HG03025 (cell line): ENCODE measurements at regions not wholly inside any gene's neighbourhood (a gene's known extent, or its start where the extent isn't known, plus 50 kb on each side); places are given as distances from the start of the nearest gene placed in this dataset.

Source experiments
- ATAC-seq: cut with Tn5 transposase; IDR thresholded peaks from one replicate; pipeline ENCODE4 v1.9.1; 2021; ENCODE audit warnings: mild to moderate bottlenecking, moderate library complexity; ENCODE audit not compliant: unreplicated experiment, low FRiP score

DNA sequence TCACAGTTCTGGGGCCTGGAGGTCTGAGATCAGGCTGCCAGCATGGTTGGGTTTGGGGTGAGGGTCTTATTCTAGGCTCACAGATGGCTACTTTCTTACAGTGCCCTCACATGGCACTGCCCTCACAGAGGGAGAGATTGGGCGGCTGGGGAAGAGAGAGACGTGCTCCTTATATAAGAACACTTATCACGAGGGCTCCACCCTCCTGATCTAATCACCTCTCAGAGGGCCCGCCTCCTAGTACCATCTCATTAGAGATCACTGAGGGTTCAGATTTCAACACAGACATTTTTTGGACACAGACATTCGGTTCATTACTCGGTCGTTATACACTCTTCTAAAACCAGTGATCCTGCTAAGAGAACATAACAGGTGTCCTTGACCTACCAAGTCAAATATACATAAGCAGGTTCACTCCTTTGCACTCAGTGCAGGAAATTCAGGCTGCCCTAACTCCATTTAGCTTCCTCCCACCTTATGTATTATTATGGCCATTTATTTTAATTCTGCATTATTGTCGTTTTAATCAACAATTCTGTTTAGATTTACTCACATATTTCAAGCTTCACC, 121.7 kb downstream of the ICE1 start:
- no peak for ATAC-seq

DNA sequence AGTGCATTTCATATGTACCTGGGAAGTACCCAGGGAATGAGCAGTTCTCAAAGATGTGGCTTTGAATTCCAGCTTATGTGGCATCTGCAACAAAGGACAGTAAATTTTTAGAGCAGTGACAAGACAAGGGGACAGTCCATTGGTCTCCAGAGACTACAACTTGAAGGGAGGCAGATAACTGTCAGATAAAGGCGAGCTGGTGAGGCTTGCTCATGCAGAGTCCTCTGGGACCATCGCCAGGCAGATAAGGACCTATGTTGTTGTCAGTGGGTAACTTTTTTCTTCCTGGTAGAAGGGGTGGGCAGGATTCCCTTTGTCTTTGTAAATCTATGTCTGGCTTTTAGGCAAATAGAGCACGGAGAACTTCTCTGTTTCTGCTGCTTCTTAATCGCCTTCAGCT, 120.2 kb downstream of the ICE1 start:
- no peak for ATAC-seq

DNA sequence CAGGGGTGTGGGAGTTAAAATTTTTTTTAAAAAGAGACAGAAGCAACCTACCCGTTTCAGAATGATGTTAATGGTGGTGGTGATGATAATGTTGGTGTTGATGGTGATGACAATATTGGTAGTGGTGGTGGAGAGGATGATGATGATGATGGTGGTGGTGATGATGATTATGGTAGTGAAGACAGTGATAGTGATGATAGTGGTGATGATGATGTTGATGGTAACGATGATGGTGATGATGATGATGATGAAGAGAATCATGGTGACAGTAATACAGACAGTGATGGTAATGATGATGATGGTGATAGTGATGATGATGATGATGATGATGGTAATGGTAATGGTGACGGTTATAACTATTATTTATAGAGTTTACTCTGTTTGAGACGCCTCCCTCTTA, 117.6 kb downstream of the ICE1 start:
- no peak for ATAC-seq
